ENCODE measurements at regions not wholly inside any gene's neighbourhood (a gene's known extent, or its start where the extent isn't known, plus 50 kb on each side); places are given as distances from the start of the nearest gene placed in this dataset.

GRCh38 chr17:77301694-77302266 lies 161.0 kb downstream of the SEC14L1 start:
- TF ChIP-seq CTCF (IDR thresholded peaks at IDR 0.05) = no peak
- Mint-ChIP-seq H3K9me3 (ENCODE audit: unreplicated experiment) (no peaks in the 10 kb centered on the region), H3K4me3 (ENCODE audit: unreplicated experiment) (no peak overlapping the region), H3K27me3 (ENCODE audit: unreplicated experiment) (no peaks in the 10 kb centered on the region), H3K36me3 (ENCODE audit: unreplicated experiment) (no peaks in the 10 kb centered on the region), H3K4me1 (ENCODE audit: unreplicated experiment) (peaks cover 53% of the 10 kb centered on the region), H3K27ac (ENCODE audit: unreplicated experiment) (no peak overlapping the region)
- DNase-seq (ENCODE audit: extremely low spot score, unreplicated experiment) = no peak

- H3K4me3 Mint-ChIP-seq (ENCODE audit: unreplicated experiment) = no peak overlapping the region
- H3K36me3 Mint-ChIP-seq (ENCODE audit: unreplicated experiment) = no peaks in the 10 kb centered on the region
- no peak for DNase-seq (ENCODE audit: extremely low spot score, unreplicated experiment)
- TF ChIP-seq CTCF (IDR thresholded peaks at IDR 0.05) = no peak
- no peaks in the 10 kb centered on the region for H3K9me3 Mint-ChIP-seq (ENCODE audit: unreplicated experiment)
- H3K27ac Mint-ChIP-seq (ENCODE audit: unreplicated experiment) = no peak overlapping the region
- H3K27me3 Mint-ChIP-seq (ENCODE audit: unreplicated experiment) = no peaks in the 10 kb centered on the region
- peaks cover 54% of the 10 kb centered on the region for H3K4me1 Mint-ChIP-seq (ENCODE audit: unreplicated experiment)
Observed at GRCh38 chr17:77302682-77303081, 161.9 kb downstream of the SEC14L1 start.

- no peak for DNase-seq (ENCODE audit: extremely low spot score, unreplicated experiment)
- H3K27ac Mint-ChIP-seq (ENCODE audit: unreplicated experiment) = peak overlapping the region; percentile 87
- peaks cover 53% of the 10 kb centered on the region for H3K4me1 Mint-ChIP-seq (ENCODE audit: unreplicated experiment)
Observed at GRCh38 chr17:77303620-77304019, 162.9 kb downstream of the SEC14L1 start.

GRCh38 chr17:77304051-77304745 lies 163.4 kb downstream of the SEC14L1 start:
- no peaks in the 10 kb centered on the region for H3K36me3 Mint-ChIP-seq (ENCODE audit: unreplicated experiment)
- no peak for TF ChIP-seq CTCF (IDR thresholded peaks at IDR 0.05)
- no peak for DNase-seq (ENCODE audit: extremely low spot score, unreplicated experiment)
- H3K27ac Mint-ChIP-seq (ENCODE audit: unreplicated experiment) = peak overlapping the region; percentile 87
- H3K9me3 Mint-ChIP-seq (ENCODE audit: unreplicated experiment) = no peaks in the 10 kb centered on the region
- H3K4me1 Mint-ChIP-seq (ENCODE audit: unreplicated experiment) = peaks cover 53% of the 10 kb centered on the region
- no peaks in the 10 kb centered on the region for H3K27me3 Mint-ChIP-seq (ENCODE audit: unreplicated experiment)
- peak overlapping the region; percentile 2 for H3K4me3 Mint-ChIP-seq (ENCODE audit: unreplicated experiment)

More at GRCh38 chr17:77303620-77304019, 162.9 kb downstream of the SEC14L1 start:
- Mint-ChIP-seq H3K9me3 (ENCODE audit: unreplicated experiment) (no peaks in the 10 kb centered on the region), H3K27me3 (ENCODE audit: unreplicated experiment) (no peaks in the 10 kb centered on the region), H3K36me3 (ENCODE audit: unreplicated experiment) (no peaks in the 10 kb centered on the region), H3K4me3 (ENCODE audit: unreplicated experiment) (peak overlapping the region; percentile 2)
- TF ChIP-seq CTCF (IDR thresholded peaks at IDR 0.05) = no peak

- Mint-ChIP-seq H3K27me3 (ENCODE audit: unreplicated experiment) (no peaks in the 10 kb centered on the region), H3K4me1 (ENCODE audit: unreplicated experiment) (peaks cover 58% of the 10 kb centered on the region), H3K36me3 (ENCODE audit: unreplicated experiment) (no peaks in the 10 kb centered on the region), H3K4me3 (ENCODE audit: unreplicated experiment) (peak overlapping the region; percentile 4), H3K9me3 (ENCODE audit: unreplicated experiment) (no peaks in the 10 kb centered on the region), H3K27ac (ENCODE audit: unreplicated experiment) (peak overlapping the region; percentile 87)
- DNase-seq (ENCODE audit: extremely low spot score, unreplicated experiment) = no peak
- no peak for TF ChIP-seq CTCF (IDR thresholded peaks at IDR 0.05)
Observed at GRCh38 chr17:77304746-77305473, 164.1 kb downstream of the SEC14L1 start.

Measured in osteocyte (in vitro differentiated cells).